Hypothalamus (tissue), 51 donors: ENCODE measurements at regions not wholly inside any gene's neighbourhood (a gene's known extent, or its start where the extent isn't known, plus 50 kb on each side); places are given as distances from the start of the nearest gene placed in this dataset.
"Not testable (repeated sequence)": the region's sequence is repeated elsewhere in the genome, so short reads cannot be mapped to it uniquely, and the experiment has no call there.

Experiments
- DNase-seq, 51 donors: peaks; one replicate each; lab custom pipeline; 2025; lab: John Stamatoyannopoulos, UW

GRCh38 chr1:157410457-157410856 lies 141.9 kb downstream of the FCRL5 start:
- no peak for DNase-seq

GRCh38 chr1:157409927-157410326 lies 142.4 kb downstream of the FCRL5 start:
- no peak for DNase-seq

GRCh38 chr1:157407917-157408525 lies 144.3 kb downstream of the FCRL5 start:
- DNase-seq, result no peak

GRCh38 chr1:157407367-157407766 lies 144.9 kb downstream of the FCRL5 start:
- DNase-seq, result no peak

GRCh38 chr1:157405662-157406061 lies 146.7 kb downstream of the FCRL5 start:
- DNase-seq, result no peak

- DNase-seq, result no peak
Observed at GRCh38 chr1:157404614-157405013, 147.7 kb downstream of the FCRL5 start.

GRCh38 chr1:157404063-157404501 lies 148.2 kb downstream of the FCRL5 start:
- DNase-seq, result no peak

GRCh38 chr1:157403608-157404007 lies 148.7 kb downstream of the FCRL5 start:
- DNase-seq, result no peak

- no peak for DNase-seq
Observed at GRCh38 chr1:157403203-157403602, 149.1 kb downstream of the FCRL5 start.

- DNase-seq, result no peak
Observed at GRCh38 chr1:157400766-157401165, 151.5 kb downstream of the FCRL5 start.

- no peak for DNase-seq
Observed at GRCh38 chr1:157399984-157400382, 152.3 kb downstream of the FCRL5 start.

- DNase-seq, result no peak
Observed at GRCh38 chr1:157399343-157399983, 152.9 kb downstream of the FCRL5 start.

- no peak for DNase-seq
Observed at GRCh38 chr1:157390651-157391050, 161.7 kb downstream of the FCRL5 start.

- DNase-seq, result no peak
Observed at GRCh38 chr1:157388057-157388456, 164.3 kb downstream of the FCRL5 start.

- DNase-seq, result no peak
Observed at GRCh38 chr1:157384258-157384657, 168.1 kb downstream of the FCRL5 start.

- no peak for DNase-seq
Observed at GRCh38 chr1:157382351-157382750, 170.0 kb downstream of the FCRL5 start.

- DNase-seq, result no peak
Observed at GRCh38 chr1:157380523-157380922, 171.8 kb downstream of the FCRL5 start.

GRCh38 chr1:157377280-157377713 lies 175.0 kb downstream of the FCRL5 start:
- DNase-seq, result peak in 4 of 51 donors; percentile 2 to 12 (median 5)

GRCh38 chr1:157376681-157377080 lies 175.6 kb downstream of the FCRL5 start:
- no peak for DNase-seq

GRCh38 chr1:157372311-157372710 lies 180.0 kb downstream of the FCRL5 start:
- not testable (repeated sequence) for DNase-seq

- DNase-seq, result no peak
Observed at GRCh38 chr1:157371826-157372225, 180.5 kb downstream of the FCRL5 start.

- DNase-seq, result no peak
Observed at GRCh38 chr1:157371221-157371620, 181.1 kb downstream of the FCRL5 start.

- no peak for DNase-seq
Observed at GRCh38 chr1:157370698-157371097, 181.6 kb downstream of the FCRL5 start.
